HCT116 (cell line): ENCODE measurements at regions not wholly inside any gene's neighbourhood (a gene's known extent, or its start where the extent isn't known, plus 50 kb on each side); places are given as distances from the start of the nearest gene placed in this dataset.

Experiments used
- ATAC-seq: fragments of 200-7000 bp; cut with Tn5 transposase; 2 replicates; pipeline ENCODE4 v1.9.1; 2020; ENCODE audit warnings: mild to moderate bottlenecking, moderate library complexity
- BruUV-seq: library from RNA; stranded (reverse); fragments of 400-500 nt; replicated peaks from 2 replicates; lab custom pipeline; 2021; lab: Mats Ljungman, UMichigan
- CTCF ChIA-PET: fragments of 300-600 bp; sonication (Branson Sonifier 250); formaldehyde crosslinking; loops from one replicate; lab custom pipeline; 2021; ENCODE audit warnings: antibody characterized with exemption; lab: Charles Lee
- POLR2A ChIA-PET: fragments of 300-600, 350-600 bp; sonication (Branson Sonifier 250); formaldehyde crosslinking; loops from one replicate; lab custom pipeline; 2021; ENCODE audit warnings: antibody characterized with exemption; lab: Charles Lee
- RAD21 ChIA-PET, 2 experiments: fragments of 300-600 bp; sonication (Branson Sonifier 250); formaldehyde crosslinking; loops; one replicate each; lab custom pipeline; 2023; ENCODE audit warnings: low total read pairs in 2 of 2; ENCODE audit not compliant: uncharacterized antibody in 2 of 2, unreplicated experiment in 2 of 2, low non-redundant PET in 1 of 2; lab: Charles Lee
- DNase-seq: peaks from one replicate; pipeline ENCODE4 v3.0.0-alpha.2; 2010; ENCODE audit warnings: low read depth, low spot score
- H2AFZ ChIP-seq: fragments of 200-600 bp; shearing (Covaris generic), sonication (generic); 2 replicates; pipeline ENCODE4 v1.6.1; 2017; ENCODE audit warnings: low read depth, mixed run types, mixed read lengths, antibody characterized with exemption, low read length; ENCODE audit not compliant: poor library complexity, severe bottlenecking
- H3K27ac ChIP-seq: 2 replicates; pipeline ENCODE4 v1.5.1; 2012; ENCODE audit warnings: low read depth, low read length
- H3K27me3 ChIP-seq: fragments of 200-600 bp; sonication (generic); 2 replicates; pipeline ENCODE4 v1.6.1; 2016; ENCODE audit warnings: mixed run types, low read length, mixed read lengths; ENCODE audit not compliant: insufficient read depth
- H3K36me3 ChIP-seq, 2 experiments: fragments of 200-500 bp in 1 of 2; fragments of 200-600 bp in 1 of 2; sonication (Bioruptor generic) in 1 of 2; sonication (generic) in 1 of 2; 2 replicates each; pipeline versions ENCODE4 v1.5.1 to v1.6.1; 2014 to 2016; ENCODE audit warnings: low read length in 2 of 2, inconsistent platforms in 1 of 2, mixed read lengths in 1 of 2, mixed run types in 1 of 2; ENCODE audit not compliant: insufficient read depth in 2 of 2, control insufficient read depth in 1 of 2
- H3K4me1 ChIP-seq, 2 experiments: fragments of 200-600 bp in 1 of 2; sonication (generic) in 1 of 2; 2 replicates each; pipeline versions ENCODE4 v1.5.1 to v1.6.1; 2012 to 2017; ENCODE audit warnings: low read length in 2 of 2, inconsistent platforms in 1 of 2, mild to moderate bottlenecking in 1 of 2, mixed read lengths in 1 of 2, mixed run types in 1 of 2, moderate library complexity in 1 of 2; ENCODE audit not compliant: insufficient read depth in 2 of 2, control insufficient read depth in 1 of 2
- H3K4me2 ChIP-seq: fragments of 200-600 bp; sonication (generic); 2 replicates; pipeline ENCODE4 v1.6.1; 2017; ENCODE audit warnings: mixed run types, low read length, mixed read lengths
- H3K4me3 ChIP-seq, 2 experiments: fragments of 200-600 bp in 1 of 2; sonication (generic) in 1 of 2; replicated peaks in 1 of 2; 2 replicates each; pipeline ENCODE4 v1.5.1; 2011 to 2016; ENCODE audit warnings: low read length in 2 of 2, control low read depth in 1 of 2, low read depth in 1 of 2, mild to moderate bottlenecking in 1 of 2, mixed read lengths in 1 of 2, mixed run types in 1 of 2
- H3K79me2 ChIP-seq: fragments of 200-600 bp; sonication (generic); 2 replicates; pipeline ENCODE4 v1.6.1; 2017; ENCODE audit warnings: mild to moderate bottlenecking, mixed run types, low read length, moderate library complexity, mixed read lengths; ENCODE audit not compliant: insufficient read depth
- H3K9ac ChIP-seq: fragments of 200-600 bp; sonication (generic); 2 replicates; pipeline ENCODE4 v1.6.1; 2016; ENCODE audit warnings: low read length, mixed read lengths
- H3K9me2 ChIP-seq: fragments of 200-600 bp; sonication (generic), shearing (Covaris generic); 2 replicates; pipeline ENCODE4 v1.6.1; 2017; ENCODE audit warnings: mixed run types, mild to moderate bottlenecking, moderate library complexity; ENCODE audit not compliant: insufficient read depth
- H3K9me3 ChIP-seq, 2 experiments: fragments of 200-500 bp in 1 of 2; fragments of 200-600 bp in 1 of 2; sonication (Bioruptor generic) in 1 of 2; sonication (generic) in 1 of 2; 2 replicates each; pipeline ENCODE4 v1.6.1; 2014 to 2017; ENCODE audit warnings: low read length in 2 of 2, mixed read lengths in 2 of 2, inconsistent platforms in 1 of 2, low read depth in 1 of 2, mild to moderate bottlenecking in 1 of 2, mixed run types in 1 of 2, moderate library complexity in 1 of 2; ENCODE audit not compliant: control insufficient read depth in 1 of 2, insufficient read depth in 1 of 2
- H4K20me1 ChIP-seq: fragments of 200-600 bp; sonication (generic), shearing (Covaris generic); 2 replicates; pipeline ENCODE4 v1.6.1; 2017; ENCODE audit warnings: mixed run types, mild to moderate bottlenecking, moderate library complexity; ENCODE audit not compliant: insufficient read depth
- CBX3 ChIP-seq: IDR thresholded peaks from 2 replicates; pipeline ENCODE4 v1.6.1; 2012; ENCODE audit warnings: low read depth
- CEBPB ChIP-seq: IDR thresholded peaks from 2 replicates; pipeline ENCODE4 v1.6.1; 2012; ENCODE audit warnings: low read depth
- POLR2AphosphoS5 ChIP-seq: IDR thresholded peaks from 2 replicates; pipeline ENCODE4 v1.6.1; 2011; ENCODE audit warnings: mild to moderate bottlenecking, low read depth, low read length, moderate library complexity
- RAD21 ChIP-seq: IDR thresholded peaks from 2 replicates; pipeline ENCODE4 v1.6.1; 2012; ENCODE audit warnings: low read depth, mild to moderate bottlenecking
- SIN3A ChIP-seq: IDR thresholded peaks from 2 replicates; pipeline ENCODE4 v1.6.1; 2012; ENCODE audit warnings: low read depth
- SP1 ChIP-seq: IDR thresholded peaks from 2 replicates; pipeline ENCODE4 v1.6.1; 2012; ENCODE audit warnings: low read depth
- YY1 ChIP-seq: IDR thresholded peaks from 2 replicates; pipeline ENCODE4 v1.6.1; 2011; ENCODE audit warnings: low read length, low read depth, moderate library complexity, mild to moderate bottlenecking; ENCODE audit not compliant: insufficient replicate concordance; ENCODE audit errors: extremely low read depth
- intact Hi-C: fragments of 100-400 bp; cut with micrococcal nuclease; formaldehyde crosslinking; loops from 2 replicates; pipeline ENCODE4 v1.10.0; 2022
- TF ChIP-seq, protein P1 (sequence below), 3 experiments: fragments of 200-600 bp in 1 of 3; sonication (generic) in 1 of 3; IDR thresholded peaks in 2 of 3; conservative IDR thresholded peaks in 1 of 3; 2 replicates each; pipeline ENCODE4 v1.5.1; 2012 to 2017; ENCODE audit warnings: low read depth in 2 of 3, low read length in 2 of 3, antibody characterized with exemption in 1 of 3, borderline replicate concordance in 1 of 3, control low read depth in 1 of 3, mild to moderate bottlenecking in 1 of 3, mixed read lengths in 1 of 3, mixed run types in 1 of 3, moderate library complexity in 1 of 3; ENCODE audit not compliant: insufficient read depth in 1 of 3

DNA sequence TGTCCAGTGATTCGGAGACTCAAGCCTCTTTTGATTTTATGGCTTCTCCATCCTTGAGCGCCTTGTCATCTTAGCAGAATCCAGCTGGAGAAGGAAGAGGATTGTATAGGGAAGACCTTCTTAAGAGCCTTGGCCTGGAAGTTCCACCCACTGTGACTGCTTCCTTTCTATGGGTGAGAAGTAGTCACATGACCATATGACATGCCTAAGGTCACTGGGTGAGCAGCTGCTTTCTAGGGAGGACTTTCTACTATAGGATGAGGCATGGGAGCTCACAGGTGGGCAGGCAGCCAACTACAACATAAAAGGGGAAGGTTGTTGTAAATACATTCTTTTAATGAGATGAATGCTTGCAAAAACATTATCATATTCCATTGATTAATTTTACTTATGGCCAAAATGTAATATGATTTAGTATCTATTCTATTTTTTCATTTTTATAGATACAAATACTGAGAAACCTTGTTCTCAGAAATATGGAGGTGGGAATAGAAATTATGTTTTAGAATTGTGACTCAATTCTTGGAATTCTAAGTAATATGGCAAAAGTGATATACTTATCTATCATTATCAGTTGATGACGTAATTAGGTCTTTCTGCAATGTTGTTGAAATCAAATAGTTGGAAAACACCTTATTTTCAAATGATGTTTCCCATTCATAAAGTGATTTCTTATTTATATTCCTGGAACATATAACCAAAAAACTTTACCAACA lies 53.6 kb upstream of the MINAR1 start:
- H3K27me3 ChIP-seq = no peaks in the 10 kb centered on the region
- ChIA-PET CTCF (interaction anchor here (1.6 to 4.3 kb wide), 3 partner anchors 195 to 475 kb away, joined by 9 to 111 read pairs (median 9); no protein-coding TSS in a partner anchor), RAD21 (no interaction called here), POLR2A (no interaction called here)
- no peaks in the 10 kb centered on the region for H3K79me2 ChIP-seq
- no peaks in the 10 kb centered on the region for H3K36me3 ChIP-seq
- H2AFZ ChIP-seq = no peak overlapping the region
- intact Hi-C loops = no loop called here
- H3K9me2 ChIP-seq = no peaks in the 10 kb centered on the region
- no peak overlapping the region for H3K27ac ChIP-seq
- no peak overlapping the region for H3K4me3 ChIP-seq
- ATAC-seq (no peak), DNase-seq (no peak)
- no TSS peak for BruUV-seq
- no peak overlapping the region for H3K4me2 ChIP-seq
- no peaks in the 10 kb centered on the region for H4K20me1 ChIP-seq
- no peaks in the 10 kb centered on the region for H3K9me3 ChIP-seq
- H3K4me1 ChIP-seq = no peaks in the 10 kb centered on the region
- H3K9ac ChIP-seq = no peak overlapping the region
- TF ChIP-seq CBX3 (no peak), SP1 (no peak), CEBPB (no peak), POLR2AphosphoS5 (no peak), RAD21 (no peak), YY1 (no peak), SIN3A (no peak)
- TF ChIP-seq, protein P1, sequence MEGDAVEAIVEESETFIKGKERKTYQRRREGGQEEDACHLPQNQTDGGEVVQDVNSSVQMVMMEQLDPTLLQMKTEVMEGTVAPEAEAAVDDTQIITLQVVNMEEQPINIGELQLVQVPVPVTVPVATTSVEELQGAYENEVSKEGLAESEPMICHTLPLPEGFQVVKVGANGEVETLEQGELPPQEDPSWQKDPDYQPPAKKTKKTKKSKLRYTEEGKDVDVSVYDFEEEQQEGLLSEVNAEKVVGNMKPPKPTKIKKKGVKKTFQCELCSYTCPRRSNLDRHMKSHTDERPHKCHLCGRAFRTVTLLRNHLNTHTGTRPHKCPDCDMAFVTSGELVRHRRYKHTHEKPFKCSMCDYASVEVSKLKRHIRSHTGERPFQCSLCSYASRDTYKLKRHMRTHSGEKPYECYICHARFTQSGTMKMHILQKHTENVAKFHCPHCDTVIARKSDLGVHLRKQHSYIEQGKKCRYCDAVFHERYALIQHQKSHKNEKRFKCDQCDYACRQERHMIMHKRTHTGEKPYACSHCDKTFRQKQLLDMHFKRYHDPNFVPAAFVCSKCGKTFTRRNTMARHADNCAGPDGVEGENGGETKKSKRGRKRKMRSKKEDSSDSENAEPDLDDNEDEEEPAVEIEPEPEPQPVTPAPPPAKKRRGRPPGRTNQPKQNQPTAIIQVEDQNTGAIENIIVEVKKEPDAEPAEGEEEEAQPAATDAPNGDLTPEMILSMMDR (IDR thresholded peaks at IDR 0.05 in 2 of 3, conservative IDR thresholded peaks at IDR 0.05 in 1 of 3; ENCODE audit: borderline replicate concordance in 1 of 3, insufficient read depth in 1 of 3, low read depth in 2 of 3, low read length in 2 of 3) = no peak
